ENCODE measurements at regions not wholly inside any gene's neighbourhood (a gene's known extent, or its start where the extent isn't known, plus 50 kb on each side); places are given as distances from the start of the nearest gene placed in this dataset.

DNA sequence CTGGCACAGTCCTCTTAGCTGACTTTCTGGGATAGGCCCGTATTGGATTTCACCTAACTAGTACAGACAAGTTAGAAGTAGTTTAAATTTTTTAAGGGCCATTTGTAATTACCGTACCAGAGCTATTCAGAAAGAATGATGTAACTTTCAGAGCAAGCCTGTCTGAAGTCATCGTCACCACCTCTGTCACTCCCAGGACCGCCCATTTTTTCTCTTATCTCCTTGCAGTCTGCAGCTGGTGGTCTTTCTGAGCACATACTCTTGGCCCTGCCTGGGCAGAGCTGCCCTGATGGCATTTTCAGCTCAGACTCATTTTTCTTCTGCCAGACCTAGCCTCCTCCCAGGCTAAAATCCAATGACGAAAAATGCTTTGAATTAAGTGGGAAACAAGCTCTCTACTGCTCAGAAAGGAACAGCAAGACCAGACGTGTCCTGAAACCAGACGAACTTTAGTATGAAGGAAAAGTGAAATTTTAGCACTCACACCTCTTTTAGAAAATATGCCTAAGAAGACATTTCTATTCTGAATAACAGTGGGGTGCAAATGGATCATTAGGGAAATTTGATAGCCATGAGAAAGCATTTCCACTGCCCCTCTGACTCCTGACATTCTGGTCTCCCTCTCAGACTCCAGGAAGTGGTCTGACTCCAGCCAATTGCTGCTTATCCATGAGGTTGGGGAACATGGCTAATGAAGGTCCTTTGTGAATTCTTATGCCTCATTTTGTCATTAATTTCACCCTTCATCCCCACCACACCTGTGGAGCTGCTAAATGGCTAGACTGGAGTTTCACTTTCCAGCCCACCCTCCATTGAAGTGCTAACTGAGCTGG lies 162.4 kb upstream of the GYPA start:
- DNase-seq (ENCODE audit: low read depth) = no peak

DNA sequence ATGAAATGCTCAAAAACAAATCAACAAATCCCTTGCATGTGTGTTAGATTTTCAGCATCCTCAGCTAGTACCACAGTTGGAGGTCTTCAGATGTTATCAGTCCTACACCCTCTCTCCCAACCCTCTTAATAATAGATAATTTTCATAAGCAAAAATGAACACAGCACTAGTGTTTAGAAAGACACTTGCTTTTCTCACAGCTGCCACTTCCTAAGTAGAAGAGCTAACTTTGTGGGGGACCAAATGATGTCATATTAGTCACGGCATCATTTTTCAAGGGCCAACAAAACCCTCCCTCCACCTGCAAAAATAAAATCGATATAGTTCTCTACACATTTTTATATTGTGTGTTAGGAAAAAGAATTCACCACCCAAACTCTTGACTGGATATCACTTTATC lies 163.5 kb upstream of the GYPA start:
- DNase-seq (ENCODE audit: low read depth) = no peak

DNA sequence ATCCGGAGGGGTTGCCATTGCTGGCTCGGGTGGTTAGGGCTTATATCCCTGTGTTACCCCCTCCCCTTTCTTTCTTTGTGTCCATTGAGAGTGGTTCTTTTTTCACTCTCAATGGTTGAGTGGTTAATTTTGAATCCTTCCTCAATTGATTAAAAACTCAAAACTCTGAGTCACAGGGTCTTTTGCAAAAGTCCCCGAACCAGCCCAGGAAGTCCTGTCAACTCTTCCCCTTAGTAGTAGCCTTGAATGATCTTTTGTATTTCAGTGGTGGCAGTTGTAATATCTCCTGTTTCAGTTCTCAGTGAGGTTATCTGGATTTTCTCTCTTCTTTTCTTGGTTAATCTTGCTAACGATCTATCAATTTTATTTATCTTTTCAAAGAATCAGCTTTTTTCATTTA lies 170.0 kb upstream of the GYPA start:
- DNase-seq (ENCODE audit: low read depth) = no peak

DNA sequence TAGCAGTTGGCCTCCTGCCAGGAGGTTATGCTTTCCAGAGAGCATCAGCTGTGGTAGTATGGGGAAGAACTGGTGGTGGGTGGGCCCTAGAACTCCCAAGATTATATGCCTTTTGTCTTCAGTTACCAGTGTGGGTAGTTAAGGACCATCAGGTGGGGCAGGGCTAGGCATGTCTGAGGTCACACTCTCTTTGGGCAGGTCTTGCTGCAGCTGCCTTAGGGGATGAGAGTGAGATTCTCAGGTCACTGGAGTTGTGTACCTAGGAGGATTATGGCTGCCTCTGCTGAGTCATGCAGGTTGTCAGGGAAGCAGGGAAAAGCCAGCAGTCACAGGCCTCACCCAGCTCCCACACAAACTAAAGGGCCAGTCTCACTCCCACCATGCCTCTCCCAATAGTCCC lies 172.9 kb upstream of the GYPA start:
- no peak for DNase-seq (ENCODE audit: low read depth)

DNA sequence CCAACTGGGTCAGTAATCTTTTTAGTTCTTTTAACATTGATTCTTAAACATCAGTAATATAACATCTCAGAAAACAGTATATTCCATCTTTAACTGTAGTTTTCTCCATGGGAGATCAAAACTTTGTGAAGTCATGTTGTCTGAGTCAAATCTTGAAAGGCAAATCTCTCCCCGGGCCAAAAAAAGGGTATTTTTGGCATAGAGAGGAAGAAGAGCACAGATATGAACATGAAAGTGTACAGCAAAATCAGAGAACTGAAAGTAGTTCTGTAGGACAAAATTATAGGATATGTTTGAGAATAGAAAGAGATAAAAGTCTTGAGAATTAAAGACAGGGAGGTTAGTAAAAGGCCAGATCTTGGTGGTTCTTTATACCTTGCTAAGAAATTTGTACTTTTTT lies 176.4 kb upstream of the GYPA start:
- no peak for DNase-seq (ENCODE audit: low read depth)

DNA sequence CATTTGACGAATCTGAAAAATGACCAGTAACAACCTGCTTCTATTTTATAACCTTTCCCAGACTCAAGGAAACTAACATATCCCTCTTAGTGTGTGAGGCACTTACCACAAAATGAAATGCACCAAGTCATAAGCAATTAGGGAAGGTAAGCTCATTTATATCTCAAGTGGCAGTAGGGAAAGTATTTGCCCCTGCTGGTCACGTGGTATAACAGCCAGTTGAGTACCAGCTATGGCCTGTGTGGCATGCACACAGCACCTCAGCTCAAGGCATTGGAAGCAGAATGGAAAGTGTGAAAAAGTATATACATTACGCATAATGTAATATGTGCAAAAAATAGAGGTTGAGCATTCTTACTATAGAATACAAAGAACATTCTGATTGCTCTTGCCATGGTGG lies 178.3 kb upstream of the GYPA start:
- no peak for DNase-seq (ENCODE audit: low read depth)

DNA sequence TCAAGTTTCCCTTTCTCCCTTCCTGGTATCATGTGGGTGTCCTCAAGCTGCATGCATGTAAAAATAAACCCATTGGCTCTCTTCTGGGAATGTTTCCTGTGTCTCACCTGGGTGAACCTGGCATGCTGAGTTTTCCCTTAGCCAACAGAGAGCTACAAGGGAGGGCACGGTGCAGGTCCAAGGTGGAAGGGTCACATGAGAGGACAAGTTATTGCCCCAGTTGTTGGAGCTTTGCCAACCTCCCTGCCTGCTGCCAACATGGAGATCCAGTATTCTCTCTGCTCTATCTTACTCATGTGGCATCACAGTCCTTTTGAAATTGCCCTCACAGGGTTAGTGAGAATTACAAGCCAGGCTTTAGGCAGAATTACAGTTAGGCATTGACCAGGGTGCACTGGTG lies 196.1 kb upstream of the GYPA start:
- no peak for DNase-seq (ENCODE audit: low read depth)

DNA sequence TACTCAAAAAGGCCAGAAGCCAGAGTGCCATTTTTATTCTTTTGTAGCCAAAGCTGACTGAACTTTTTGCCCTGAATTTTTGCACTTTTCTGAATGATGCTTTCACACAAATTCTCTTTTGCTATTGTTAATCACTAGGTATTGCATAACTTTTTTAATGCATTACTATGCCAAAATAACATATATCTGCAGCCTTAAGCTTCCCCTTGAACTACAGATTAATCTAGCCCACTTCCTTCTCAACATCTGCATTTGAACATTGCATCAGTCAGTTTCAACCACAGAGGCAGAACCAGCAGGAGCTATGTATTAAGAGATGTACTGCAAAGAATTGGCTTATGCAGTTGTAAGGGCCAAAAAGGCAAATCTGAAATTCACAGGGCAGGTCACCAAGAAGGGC lies 197.6 kb upstream of the GYPA start:
- DNase-seq (ENCODE audit: low read depth) = no peak

DNA sequence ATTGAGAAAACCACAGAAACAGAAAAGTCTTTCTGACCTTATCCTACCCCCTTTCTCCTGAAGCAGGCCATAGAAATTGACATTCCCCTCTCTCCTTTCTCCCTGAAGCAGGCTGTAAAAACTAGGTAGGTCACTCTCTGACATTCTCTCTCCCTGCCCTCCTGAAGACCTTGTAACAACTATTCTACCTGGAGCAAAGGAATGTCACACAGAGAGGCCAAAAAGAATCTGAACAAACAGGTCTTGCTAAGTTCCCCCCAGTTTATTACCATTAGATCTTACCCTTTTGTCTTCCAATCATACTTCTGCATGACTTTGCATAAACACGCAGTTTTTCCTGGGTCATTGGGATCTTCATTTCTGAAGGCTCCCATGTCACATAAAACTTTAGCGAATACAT lies 198.3 kb upstream of the GYPA start:
- no peak for DNase-seq (ENCODE audit: low read depth)

DNA sequence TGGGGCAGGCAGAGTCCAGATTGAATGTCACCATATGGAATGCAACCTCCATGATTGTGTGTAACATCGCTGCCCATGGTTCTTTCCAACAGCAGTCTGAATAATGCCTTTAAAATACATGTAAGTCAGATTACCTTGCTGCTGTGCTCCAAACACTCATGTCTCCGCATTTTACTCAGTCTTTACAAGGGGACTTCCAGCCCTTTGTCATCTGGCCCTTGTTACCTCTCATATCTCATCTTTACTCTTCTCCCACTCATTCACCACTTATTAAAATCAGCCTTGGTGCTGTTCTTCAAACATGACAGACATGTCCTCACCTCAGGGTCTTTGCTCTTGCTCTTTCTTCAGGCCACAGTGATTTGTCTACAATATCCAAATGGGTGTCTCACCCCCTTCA lies 200.4 kb upstream of the GYPA start:
- DNase-seq (ENCODE audit: low read depth) = no peak

DNA sequence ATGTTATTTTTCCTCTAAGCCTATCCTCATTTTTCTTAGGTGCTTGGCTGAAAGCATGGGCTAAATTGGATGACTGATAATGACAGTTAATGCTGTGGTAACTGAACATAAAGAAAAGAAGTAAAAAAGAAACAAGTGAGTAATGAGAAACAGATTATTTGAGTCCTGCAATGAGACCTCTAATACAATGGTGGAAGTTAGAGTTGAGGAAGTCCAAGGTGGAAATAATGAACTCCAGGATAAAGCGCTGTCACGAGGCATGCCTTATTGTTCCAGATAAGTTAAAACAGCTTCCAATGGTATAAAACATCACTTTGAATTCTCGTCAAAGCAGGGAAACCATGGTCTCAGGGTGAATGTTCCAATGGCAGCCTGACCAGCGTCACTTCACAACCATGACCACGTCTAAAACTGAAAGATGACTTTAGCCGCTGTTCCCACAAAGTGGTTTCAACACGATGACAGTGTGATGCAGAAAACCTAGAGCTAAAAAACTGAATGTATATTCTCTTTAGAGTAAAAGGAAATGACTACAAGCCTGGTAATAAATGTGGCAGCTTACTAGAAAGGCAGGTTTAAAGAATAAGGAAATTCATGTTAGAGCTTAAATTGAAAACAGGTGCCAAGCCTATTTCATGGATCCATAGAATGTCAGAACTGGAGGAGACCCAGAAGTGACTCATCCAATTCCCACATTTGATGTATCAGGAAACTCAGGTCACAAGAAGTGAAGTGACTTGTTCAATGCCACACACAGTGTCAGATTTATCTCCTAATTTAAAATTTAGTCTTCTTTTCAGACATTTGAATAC lies 202.6 kb upstream of the GYPA start:
- DNase-seq (ENCODE audit: low read depth) = no peak

DNA sequence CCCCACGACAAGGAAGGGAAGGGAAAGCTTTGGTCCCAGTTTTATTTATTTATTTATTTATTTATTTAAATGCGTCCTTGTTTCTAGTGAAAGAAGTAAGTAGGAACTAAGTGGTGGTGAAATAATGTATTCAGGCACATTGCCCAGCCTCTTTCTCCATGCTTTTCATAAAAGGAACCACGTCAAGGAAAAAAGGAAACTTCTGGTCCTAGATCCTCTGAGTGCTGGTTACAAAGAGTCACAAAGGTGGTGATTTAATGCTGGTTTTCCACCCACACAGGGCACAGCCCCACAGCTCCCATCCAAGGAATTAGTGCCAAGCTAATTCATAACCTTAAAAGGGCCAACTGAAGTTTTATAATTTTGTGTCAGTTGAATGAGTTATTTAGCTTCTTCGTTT lies 206.6 kb upstream of the GYPA start:
- DNase-seq (ENCODE audit: low read depth) = no peak

DNA sequence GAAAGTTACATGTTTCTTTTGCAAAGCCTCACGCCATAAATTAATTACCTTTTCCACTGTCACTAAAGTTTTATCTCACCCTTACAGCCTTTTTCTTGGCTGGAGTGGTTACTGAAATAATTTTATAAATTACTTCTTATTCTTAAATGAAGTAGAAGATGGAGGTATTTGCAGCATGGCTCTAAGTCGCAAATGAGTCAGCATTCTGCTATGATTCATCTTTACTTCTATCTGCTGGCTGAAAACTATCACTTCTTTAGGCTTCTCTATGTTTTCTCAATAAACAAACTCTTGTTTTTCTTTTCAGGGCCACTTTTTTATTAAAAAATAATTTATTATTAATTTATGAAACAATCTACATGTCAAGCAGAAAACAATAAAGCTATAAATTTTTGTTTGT lies 210.2 kb upstream of the GYPA start:
- peak; percentile 49 for DNase-seq (ENCODE audit: low read depth)

DNA sequence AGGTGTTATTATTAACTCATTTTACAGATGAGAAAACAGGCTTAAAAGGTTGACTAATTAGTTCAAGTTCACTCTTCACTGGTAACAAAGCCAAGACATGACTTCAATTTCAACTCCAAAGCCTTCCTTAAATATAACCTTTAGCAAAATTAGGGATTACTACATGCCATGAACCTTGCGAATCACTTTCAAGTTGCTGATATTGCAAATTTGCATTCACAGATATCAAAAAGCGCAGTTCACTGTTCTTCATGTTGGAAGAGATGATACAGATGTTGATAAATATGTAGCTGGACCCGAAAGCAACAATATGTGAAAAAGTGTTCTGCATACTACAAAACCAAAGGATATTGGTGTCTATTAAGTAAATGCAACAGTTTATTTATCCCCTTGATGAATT lies 210.8 kb upstream of the GYPA start:
- DNase-seq (ENCODE audit: low read depth) = no peak

DNA sequence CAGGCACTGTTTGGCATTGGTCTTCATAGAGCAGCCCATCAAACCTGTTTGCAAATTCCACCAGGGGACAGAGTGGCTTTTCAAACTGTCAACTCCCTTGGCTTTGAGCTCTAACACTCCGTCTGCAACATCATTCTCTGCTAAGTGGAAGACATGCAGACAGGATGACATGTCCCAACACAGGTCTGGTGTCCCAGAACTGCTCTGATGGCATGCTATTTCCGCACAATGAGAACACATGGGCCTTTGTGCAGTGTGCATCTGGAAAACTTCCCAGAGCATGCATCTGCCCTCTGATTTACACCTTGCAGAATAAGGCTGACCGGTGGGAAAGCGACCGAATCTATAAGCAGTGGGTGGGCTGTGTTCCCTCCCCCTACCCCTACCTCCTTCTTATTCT lies 212.8 kb upstream of the GYPA start:
- no peak for DNase-seq (ENCODE audit: low read depth)

DNA sequence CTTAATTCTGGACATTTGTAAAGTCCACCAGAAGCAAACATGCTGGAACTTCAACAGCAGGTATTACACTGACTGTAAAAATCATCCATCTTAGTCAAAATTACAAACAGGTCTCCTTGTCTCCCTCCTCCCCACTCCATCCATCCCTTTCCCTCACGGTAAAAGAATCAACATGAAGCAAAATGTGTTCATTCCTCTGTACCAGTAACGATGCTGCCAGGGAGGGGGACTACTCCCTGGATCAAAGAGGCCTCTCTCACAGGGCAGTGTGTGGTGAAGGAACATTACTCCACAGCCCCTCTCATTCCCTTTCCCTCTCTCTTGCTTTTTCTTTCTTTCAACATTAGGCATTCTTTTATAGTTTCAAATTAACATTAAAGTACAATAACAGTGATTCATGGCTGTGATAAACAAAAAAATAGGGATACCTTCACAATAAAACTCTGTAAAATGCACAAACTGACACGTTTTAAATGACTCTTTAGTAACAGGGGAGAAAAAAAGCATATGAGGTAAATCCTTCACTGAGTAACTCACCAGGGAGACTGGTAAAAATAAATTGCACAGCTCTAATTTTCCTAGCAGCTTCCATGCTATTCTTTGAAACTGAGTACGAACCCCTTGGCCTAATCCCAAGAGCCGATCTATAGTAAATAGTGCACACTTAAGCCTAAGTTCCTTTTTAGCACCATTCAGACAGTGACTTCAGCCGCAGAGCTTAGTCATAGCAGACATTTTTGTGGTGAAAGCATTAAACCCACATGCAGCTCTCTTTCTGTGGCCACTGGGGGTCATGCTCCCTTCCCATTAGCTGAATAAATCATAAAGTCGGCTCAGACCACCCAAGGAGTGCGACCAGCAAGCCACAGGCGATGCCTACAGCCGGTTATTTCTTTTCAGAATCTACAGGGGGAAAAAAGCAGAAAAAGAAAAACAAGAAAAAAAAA lies 215.6 kb upstream of the GYPA start:
- peak; percentile 98 for DNase-seq (ENCODE audit: low read depth)

DNA sequence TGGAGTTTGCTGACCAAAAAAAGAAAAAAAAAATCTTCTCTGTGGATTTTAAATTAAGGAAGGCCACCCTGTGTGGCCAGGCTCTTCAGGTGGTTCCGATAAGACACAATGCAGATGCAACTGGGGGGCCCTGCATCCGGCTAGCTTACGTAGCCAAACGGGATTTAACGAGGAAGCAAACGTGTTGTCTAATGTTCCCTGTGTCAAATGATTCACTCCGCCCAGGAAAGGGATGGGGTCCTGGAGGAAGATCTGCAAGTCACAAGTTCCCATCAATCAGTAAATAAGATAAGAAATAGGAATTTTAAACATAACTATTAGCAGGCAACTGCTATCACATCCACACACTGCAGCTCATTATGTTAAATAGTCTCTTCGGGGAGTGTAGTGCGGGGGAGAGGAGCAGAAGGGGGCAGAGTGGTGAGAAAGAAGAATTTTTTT lies 216.4 kb upstream of the GYPA start:
- DNase-seq (ENCODE audit: low read depth) = no peak

DNA sequence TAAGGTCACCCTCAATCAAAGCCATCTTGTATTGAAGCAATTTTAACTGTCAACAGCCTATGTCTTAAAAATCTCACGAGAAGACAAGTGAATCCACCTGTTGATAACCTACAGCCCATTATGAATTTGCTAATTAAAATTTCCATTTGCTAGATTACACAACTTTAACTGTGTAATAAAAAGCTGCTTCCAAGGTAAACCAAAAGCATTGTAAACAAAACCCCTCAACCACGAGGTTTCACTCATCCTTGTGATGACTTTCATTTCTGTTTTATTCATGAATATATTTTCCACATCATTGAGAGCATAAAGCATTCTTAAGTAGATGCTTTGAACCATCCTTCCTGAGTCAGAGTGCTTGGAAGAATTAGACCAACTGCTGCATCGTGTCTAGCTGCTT lies 217.5 kb upstream of the GYPA start:
- no peak for DNase-seq (ENCODE audit: low read depth)

DNA sequence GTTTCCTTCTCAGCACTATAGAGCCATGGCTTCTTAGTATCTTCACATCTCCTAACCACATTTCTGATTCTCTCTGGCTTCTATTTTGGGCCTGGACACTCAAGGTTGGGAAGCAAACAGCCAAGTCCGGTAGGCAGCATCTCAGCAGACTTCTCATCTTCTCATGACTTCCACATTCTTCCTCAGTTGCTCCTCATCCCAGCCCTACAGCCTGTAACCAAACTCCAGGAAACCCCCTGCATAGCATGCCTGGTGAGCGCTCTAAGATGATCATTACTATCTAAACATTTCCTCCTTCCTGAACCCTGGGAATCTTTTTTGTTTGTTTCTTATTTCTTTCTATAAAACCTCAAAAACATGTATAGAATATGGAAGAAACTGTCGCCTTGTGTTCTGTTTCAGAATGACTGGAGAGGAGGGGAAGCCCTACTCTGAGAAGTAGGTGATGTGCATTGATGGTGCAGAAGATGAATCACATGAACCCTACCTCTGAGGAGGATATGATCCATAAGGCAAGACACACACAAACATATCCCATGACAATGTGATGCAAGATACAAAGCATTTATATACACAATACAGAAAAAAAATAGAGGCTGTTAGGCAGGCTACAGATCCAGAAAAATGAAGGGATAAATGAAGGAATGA lies 219.8 kb upstream of the GYPA start:
- DNase-seq (ENCODE audit: low read depth) = no peak

DNA sequence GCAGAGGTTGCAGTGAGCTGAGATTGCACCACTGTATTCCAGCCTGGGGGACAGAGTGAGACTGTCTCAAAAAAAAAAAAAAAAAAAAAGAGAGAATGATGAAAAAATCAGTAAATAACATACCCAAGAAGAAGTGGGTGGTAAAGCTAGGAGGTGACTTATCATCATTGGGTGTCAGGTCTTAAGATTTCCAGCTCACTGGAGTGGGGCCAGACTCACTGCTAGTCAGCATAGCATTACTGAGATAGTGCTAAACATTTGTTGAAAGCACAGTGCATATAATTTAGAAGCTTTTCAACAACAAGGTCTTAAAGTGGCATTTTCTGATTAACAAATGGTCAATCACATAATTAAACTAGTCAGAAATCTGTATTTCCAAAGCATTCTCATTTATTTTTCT lies 221.8 kb upstream of the GYPA start:
- no peak for DNase-seq (ENCODE audit: low read depth)

DNA sequence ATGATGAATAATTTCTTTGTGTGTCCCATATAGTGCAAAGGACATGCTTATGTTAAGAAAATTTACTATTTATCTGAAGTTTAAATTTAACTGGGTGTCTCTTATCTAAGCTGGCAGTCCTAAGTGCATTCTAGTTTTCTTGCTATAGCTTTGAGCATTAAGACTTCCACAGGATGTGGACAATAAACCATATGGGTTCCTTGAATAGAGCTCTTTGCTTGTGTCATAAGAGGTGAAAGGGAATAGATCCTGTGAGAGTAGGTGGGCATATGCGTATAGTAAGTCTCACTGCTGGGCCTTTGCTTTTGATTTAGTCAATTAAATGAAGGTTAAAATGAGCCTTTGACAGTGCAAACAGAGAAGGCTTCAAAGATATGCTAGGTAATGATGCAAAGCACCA lies 223.4 kb upstream of the GYPA start:
- no peak for DNase-seq (ENCODE audit: low read depth)

DNA sequence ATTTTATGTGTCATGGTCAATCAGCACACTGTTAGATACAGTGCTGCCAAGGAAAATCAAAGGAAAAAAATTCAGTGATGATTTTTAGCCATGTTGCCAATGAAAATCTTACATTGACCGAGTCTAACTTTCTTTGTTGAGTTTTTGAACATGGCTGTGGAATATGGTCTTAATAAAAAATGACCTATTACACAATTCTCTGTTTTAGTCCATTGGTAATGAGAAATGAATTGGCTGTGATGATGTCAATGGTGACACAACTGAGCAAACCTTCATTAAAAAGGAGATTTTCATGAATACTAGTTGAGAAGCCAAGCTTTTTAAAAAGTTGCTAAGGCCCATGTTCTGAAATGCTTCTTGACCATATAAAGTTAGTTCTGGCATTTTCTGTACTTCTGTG lies 225.9 kb upstream of the GYPA start:
- no peak for DNase-seq (ENCODE audit: low read depth)

Data from iris pigment epithelial cell (primary cell).